ENCODE measurements at regions not wholly inside any gene's neighbourhood (a gene's known extent, or its start where the extent isn't known, plus 50 kb on each side); places are given as distances from the start of the nearest gene placed in this dataset.
"Not testable (repeated sequence)": the region's sequence is repeated elsewhere in the genome, so short reads cannot be mapped to it uniquely, and the experiment has no call there.

DNA sequence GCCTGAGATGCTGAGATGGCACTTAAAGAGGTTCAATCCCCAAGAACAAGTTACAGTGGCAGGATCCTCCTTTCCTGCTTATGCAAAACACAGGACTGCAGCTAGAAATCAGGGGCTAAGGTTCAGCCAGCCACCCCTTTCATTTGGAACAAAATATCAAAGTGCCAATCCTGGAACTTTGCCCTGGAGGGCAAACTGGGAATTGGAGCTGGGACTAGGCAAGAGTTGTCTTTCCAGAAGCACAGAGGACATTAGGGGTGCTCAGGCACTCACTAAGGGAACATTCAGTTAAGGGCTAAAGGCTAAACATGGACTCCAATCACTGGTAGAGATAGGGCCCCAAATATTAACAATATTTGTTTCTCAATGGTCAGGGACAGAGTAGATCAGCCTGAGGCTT lies 237.2 kb downstream of the EMP1 start:
- no peak for DNase-seq

DNA sequence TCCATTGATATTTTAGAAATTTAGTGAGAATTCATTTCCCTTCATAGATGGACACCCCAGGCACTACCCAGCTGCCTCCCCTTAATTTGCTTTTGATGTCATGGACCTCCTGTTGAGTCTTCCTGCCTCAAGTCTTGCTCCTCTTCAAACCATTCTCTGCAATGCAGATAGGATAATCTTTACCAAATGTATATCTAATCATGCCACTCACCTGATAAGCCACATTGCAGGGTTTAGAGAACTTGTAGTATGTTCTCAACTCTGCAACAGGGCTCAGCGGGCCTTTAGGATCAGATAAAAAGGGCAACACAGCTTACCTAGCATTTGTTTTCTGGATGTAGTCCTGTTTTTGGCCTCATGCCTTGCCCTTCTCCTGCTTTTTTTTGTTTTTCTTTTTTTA lies 234.5 kb downstream of the EMP1 start:
- no peak for DNase-seq

DNA sequence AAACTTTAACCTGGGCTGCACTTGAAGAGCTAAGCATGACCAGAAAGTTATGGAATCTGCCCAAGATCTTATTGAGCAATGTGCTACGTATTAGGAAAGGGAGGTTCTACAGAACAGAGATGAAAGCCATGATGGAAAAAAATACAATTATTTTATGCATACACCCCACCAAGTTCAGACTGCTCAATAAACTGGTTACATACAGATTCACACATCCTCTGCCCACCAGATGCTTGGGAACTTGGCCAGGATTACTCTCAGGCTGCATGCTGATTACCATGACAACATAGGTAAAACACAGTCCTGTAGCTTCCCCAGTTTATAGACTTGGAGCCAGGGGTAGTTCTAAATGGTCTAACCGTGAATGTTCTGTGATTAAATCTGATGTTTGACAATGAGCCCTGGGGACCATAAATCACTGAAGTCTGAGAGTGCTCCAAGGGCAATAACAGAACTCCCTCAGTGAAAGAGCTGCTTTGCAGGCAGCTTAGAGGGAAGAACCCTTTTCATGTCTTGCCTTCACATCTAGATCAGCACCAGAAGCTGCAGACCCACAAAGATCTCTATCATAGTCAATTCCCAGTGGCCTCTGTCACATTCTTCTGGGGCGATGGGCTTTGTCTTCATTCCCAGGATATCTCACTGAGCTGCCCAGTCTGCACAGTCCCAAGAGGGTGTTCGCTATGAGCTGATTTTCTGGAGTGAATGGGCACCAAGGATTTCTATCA lies 232.2 kb downstream of the EMP1 start:
- DNase-seq, result no peak

DNA sequence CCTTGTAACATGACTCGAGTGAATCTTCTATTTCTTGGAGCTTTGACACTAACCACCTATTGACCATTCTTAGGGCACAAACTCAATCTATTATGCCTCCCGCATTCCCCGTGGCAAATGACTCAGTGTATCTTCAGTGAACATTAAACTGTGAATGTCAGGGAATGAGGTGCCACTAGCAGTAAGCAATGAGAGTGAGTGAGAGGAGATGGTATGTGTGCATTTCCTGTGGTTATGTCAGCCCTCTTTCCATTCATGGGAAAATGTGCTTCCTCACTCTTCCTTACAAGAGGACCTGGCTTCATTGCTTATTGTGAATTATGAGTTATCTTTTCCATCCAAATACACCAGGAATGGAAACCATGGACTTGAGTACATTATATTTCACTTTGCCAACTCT lies 229.2 kb downstream of the EMP1 start:
- DNase-seq, result no peak

DNA sequence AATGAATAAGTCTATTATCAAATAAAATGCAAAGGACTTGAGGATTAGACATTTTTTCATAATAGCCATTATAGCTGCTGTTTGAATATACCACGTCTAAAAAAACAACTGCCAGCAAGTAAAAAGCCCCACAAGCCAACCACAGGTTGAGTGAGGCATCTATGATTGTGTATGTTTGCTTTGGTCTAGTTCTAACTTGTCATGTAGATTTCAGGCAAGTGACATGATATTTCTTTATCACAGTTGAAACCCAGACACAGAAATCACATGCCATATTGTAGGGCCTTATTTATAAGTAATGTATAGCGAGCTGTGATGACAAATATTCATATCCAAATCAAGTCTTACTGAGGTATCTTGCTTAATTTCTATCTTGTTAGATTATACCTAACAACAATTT lies 225.8 kb downstream of the EMP1 start:
- no peak for DNase-seq

DNA sequence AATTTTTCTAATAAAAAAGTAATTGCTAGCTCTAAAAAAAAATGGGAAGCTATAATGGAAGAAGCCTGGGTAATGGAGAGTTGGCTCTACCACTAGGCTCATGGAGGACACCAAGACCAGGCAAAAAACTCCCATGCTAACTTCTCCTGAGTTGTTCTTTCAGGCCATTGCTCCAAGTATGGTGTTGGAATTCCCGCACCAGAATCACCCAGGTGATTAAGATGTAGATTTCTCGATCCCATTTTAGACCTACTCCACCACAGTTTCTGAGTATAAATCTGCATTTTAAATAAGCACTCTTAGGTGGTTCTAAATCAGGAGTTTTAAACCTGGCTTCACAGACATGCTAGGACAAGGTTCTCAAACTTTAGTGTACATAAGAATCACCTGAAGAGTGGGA lies 221.0 kb downstream of the EMP1 start:
- DNase-seq, result no peak

DNA sequence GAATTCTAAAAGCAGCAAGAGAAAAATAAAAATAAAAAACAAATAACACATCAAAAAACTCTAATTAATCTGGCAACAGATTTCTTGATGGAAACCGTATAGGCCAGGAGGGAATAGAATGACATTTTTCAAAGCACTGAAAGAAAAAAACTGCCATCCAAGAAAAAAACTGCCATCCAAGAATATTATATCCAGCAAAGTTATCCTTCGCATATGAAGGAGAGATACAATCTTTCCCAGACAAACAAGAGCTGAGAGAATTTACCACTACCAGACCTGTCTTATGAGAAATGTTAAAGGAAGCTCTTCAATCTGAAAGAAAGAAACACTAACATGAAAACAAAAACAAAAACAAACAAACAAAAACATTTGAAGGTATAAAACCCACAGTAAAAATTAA lies 214.8 kb downstream of the EMP1 start:
- no peak for DNase-seq

DNA sequence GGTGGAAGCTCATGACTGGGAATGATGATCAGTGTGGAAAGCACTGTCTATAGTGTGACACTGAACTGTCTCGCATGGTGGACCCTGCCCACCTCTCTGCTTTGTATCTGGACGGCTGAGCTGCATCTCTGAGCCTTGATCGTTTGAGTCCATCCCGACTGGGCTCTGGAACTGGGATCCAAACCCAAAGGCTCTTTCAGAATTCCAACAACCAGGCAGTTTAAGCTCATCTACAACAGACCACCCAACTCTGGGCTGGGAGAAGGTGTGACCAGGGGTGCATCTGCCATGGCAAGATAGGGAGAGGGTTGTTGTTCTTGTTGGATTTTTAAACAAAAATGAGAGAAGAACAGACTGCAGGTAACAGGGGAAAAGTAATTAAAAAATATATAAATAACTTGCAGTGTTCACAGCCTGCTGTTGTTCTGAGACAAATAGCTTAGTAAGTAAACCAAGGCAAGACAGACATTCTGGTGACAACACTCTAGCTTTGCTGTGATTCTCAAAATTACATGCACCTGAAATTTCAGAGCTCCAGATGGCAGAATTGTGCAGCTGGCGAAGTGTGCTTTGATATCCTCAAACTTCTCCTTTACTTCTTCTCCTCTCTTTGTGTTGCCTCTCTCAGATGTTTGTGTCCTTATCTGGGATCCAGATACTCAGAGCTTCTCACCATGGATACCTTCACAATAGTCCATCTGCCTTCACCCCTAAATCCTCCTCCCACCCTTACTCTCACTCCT lies 209.6 kb downstream of the EMP1 start:
- no peak for DNase-seq

DNA sequence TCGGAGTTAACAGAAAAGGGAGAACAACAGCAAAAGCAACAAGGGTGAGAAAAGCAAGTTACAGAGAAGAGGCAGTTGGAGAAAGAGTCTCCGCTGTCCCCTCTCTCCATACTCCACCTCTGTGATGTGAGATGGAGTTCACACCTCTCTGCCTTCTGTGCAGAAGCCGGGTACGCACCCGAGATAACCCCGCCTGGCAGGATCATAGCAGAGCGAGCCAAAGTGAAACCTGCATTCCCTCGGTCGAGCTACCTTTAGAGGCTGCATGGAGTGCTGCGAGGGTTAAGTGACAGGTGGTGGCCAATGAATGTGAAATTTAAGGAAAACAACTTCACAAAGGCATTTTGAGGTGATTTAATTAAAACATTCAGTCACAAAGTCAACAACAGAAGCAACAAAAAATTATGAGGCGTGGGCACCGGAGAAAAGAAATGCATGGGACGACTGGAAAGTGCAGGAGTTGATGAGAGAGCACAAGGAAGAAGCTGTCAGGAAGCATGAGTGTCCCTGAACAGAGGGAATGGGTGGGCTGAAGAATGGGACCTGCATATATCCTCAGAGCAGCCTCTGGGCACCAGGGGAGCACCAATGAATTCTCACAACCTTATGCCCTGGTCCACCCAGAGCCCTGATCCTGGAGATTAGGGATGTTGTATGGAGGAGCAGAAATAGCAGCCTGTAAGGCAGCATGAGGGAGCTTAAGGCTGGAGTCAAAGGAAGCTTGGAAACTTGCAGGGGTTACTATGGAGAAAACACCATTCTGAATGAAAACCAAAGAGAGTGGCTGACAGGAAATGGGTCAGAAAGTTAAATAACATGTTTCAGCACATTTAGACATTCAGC lies 208.3 kb downstream of the EMP1 start:
- DNase-seq, result no peak

DNA sequence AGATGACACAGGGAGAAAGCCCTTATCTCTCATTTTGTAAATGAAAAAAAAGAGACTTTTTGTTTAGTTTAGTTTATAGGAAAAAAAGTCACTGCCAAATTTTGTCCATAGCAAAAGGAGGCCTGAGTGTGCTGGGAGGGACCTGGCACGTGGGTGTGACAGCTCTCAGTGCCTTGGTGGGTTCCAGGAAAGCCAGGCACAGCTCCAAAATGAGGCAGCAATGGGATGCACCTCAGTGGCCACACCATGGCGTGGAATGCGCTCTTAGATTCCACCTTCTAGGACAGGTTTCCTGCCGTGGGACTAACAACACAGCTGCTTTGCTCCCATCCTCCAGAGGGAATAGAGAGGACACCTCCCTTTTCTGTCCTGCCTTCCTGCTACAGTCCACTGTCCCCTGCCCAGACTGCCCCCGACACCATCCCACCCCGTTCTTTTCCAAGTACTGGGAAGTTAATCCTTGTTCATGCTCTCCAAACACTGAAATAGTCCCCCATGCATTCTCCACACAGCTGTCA lies 207.6 kb downstream of the EMP1 start:
- no peak for DNase-seq

DNA sequence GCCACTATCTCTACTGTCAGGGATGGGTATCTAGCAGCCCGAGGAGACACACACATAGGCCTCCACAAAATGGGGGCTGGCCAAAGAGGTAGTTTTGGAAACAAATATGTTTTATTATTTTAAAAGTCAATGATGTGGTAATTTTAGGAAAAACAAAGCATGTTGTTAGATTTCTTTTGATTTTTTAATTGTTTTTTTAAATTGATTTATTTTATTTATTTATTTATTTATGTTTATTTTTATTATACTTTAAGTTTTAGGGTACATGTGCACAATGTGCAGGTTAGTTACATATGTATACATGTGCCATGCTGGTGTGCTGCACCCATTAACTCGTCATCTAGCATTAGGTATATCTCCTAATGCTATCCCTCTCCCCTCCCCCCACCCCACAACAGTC lies 194.8 kb downstream of the EMP1 start:
- not testable (repeated sequence) for DNase-seq

DNA sequence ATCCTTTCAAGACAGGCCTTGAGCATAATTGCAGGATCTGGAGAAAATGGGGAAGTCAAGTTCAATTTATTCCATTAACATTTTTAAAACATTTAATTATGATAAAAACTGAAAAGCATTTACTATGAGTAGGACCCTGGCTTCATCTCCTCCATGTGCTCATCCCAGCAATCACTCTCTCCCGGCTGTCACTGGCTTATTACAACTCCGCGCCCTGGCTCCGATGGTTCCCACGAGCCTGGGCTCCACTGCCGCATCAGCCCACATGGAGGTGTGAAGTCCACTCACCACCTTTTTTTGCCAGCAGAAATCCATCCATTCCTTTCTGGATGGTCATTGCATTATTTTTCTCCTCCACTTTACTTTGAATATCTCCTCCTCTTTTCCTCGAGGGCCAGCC lies 194.4 kb downstream of the EMP1 start:
- DNase-seq, result no peak

DNA sequence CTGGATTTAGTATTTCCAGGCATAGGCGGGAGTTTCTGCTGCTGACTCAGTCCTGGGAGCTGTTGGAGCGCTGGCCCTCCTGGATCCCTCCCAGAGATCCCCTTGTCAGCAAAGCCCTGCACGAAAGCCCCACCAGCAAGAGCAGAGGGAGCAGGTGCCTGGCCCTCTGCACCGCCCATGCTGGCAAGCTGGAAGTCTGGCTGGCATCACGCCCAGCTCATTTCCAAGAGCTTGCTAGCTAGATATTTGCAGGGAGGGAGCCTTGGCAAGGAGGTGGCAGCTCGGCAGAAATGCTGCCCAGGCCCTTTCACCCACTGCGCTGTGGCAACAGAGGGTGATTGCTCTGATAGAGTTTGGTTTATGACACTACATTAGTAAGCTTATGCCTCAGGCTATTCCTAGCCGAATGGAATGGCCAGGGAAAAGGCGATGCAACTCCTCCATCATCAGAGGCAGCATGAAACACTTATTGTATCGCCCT lies 193.9 kb downstream of the EMP1 start:
- no peak for DNase-seq

DNA sequence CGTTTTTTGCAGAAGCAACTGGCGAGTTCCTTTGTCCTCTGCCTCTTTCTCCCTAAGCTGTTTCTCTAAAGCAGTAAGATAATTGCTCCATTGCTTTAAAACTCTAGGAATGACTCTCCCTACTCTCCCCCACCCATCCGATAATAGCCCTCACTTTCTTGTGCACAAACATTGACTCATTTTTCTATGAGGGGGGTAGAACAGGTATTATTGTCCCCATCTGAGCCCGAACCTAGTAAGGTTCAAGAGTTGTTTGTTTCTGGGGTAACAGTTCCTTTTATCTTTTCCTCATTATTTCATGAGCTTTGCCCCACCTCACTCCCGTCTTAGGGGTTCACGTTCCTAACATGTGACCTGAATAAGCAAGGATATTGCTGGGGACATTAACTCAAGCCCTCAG lies 190.6 kb downstream of the EMP1 start:
- no peak for DNase-seq

DNA sequence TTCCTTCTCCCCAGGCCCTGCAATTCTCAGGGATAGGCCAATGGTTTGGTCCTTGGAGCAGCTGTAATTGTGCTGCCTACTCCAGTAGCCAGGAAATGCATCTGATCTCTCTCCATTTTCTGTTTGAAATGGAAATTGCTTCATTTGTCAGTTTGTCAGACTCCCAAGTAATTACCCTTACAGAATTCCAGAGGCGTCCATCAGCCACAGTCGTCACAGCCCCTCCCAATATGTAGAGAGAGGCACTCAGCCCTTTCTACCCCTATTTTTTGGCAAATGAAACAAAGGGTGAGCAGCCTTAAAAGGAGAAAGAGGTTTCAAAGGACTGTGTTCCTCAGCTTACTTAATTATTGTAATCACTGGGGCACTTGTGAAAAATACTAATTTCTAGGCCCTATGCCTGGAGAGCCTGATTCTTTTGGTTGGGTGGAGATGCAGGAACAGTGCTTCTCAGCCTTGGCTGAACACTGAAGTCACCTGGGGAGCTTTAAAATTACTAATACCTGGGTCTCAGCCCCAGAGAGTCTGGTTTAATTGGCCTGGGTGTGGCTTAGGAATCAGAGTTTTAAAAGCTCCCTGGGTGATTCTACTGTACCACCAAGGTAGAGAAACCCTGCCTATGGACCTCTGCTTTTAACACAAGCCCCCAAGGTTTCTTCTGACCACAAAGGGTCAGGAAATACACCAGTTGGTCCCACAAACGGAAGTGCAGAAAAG lies 190.0 kb downstream of the EMP1 start:
- no peak for DNase-seq

DNA sequence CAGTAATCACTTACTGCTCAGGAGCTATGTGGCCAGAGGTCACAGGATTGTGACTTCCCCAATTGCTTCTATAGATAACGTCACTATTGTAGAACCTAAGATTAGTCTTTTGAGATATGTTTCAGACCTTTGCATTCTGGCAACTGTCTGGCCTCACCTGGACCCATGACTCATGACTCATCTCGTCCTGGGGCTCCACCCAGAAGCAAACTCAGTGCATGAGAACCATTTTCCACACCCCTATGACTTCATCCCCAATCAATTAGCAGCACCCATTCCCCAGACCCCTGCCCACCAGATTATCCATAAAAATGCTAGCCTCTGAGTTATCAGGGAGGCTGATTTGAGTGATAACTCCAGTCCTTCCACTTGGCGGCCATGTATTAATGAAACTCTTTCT lies 186.9 kb downstream of the EMP1 start:
- DNase-seq, result no peak

DNA sequence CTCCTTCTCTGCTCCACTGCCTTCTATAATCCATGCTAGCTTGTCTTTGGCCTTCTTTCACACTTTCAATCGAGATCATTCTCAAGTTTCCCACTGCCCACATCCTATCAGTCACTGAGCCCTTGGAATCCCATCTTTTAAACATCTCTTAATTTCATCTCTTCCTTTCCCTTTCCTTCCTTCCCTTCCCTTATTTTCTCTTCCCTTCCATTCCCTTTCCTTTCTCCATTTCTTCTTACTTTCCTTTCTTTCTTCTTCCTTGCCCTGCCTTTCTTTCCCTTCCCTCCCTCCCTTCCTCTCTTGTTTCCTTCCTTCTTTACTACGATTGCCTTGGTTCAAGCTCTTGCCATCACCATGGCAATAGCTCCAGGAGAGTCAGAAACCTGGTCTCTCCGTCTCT lies 183.8 kb downstream of the EMP1 start:
- no peak for DNase-seq

DNA sequence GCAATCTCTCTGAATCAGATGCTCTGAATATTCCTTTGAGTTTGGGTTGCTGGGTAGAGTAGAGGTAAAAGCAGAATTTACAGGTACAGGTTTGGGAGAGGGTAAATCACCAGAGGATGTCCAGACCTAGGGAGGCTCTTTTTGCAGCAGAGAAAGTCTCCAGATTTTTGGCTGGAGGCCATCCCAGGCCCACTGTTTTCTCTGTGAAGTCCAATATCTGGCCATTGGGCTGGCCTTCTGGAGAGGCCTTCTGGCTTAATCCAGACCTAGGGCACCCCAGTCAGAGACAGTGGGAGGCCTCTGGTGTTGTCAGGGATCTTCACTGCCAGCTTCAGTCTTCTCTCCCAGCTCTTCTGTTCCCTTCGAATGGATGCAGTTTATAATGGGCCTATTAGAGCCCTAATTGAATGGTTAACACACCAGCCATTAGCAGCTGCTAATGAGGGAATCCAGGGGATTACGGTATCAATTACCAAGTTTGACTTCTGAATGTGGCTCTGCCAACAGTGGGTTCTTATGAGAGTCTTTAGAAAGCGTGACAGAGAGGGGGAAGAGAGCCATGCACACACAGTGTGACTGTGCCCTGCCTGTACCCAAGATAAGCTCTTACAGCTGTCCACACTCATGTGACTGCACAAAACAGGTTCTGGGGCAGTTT lies 183.1 kb downstream of the EMP1 start:
- DNase-seq, result no peak

DNA sequence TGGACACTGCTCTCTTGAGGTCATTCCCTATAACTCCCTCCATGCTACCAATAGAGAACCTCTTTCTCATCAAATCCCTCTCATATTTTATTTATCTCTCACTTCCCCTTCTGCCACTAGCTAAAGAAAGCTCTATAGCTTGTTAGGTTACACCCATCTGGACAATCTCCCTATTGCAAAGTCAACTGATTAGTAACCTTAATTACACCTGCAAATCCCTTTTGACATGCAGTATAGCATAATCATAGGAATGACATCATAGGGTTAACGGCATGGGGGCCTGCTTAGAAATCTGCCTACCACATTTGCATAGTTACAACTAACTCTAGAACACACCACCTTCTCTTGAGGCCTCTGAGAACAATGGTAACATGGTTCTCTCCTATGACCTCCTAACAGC lies 181.2 kb downstream of the EMP1 start:
- DNase-seq, result no peak

DNA sequence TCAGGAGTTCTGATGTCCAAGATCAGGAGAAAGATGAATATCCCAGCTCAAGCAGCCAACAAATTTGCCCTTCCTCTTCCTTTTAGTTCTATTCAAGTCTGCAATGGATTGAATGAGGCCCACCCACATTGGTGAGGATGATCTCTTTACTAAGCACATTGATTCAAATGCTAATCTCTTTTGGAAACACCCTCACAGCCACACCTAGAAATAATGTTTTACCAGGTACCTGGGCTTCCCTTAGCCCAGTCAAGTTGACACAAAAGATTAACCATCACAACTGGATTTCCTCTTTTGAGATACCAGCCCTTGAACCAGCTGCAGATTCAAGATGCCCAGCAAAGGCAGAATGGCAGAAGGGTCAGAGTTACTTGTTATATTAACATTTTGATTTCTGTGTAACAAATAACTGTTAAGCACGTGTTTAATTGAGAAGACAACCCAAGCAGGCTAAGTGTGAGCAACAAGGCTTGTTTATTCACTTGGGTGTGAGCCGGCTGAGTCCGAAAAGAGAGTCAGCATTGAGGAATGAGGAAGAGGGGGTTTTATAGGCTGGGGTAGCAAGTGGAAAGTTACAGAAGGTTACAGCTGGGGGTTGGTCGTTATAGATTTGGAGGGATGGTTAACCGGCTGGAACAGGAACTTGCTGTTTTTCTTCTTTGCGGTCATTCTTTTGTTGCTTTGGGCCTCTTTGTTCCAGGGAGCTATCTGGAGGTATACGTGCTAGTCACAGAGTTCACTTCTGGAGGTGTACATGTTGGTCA lies 180.3 kb downstream of the EMP1 start:
- DNase-seq, result no peak

DNA sequence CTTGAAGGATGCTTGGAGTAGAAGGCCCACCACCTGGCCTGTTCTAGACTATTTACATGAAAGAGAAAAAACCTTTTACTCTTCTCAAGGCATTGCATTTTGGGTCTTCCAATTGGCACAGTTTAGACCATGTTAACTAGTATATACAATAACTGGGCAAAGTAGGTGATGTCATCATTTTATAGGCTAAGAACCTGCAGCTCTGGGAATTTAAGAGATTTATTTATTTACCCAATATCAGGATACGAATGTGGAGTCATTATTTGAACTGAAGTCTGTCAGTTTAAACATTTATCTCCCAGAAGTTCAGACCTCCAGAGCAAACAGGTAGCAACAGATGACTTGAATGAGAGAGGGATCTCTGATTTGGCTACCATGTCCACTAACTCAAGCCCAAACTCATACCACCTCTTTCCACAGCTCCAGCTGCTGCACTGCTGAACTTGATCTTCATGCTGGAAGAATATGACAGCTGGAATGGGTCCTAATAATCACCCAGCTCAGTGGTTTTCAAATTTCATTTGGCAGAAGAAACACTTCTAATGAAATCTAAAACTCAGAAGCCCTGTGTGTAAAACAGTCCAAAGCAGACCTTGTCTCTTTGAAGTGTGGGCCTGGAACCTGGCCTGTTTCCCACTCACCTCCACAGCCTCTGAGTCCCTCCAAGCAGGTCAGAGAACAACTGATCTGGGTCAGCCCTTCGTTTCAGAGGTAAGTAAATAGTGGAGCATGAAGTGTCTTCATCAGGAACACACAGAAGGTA lies 179.2 kb downstream of the EMP1 start:
- no peak for DNase-seq

Measured in activated CD4-positive, alpha-beta T cell treated with anti-CD3 and anti-CD28 coated beads, Interleukin-10, Interleukin-2, amounts not matched to agents 100 ng/mL and 50 ng/mL, durations not matched to agents 16 hours and 8 hours (primary cell).